HG03064 (cell line): ENCODE measurements at regions not wholly inside any gene's neighbourhood (a gene's known extent, or its start where the extent isn't known, plus 50 kb on each side); places are given as distances from the start of the nearest gene placed in this dataset.

Source experiments
- ATAC-seq: cut with Tn5 transposase; IDR thresholded peaks from one replicate; pipeline ENCODE4 v1.9.1; 2021; ENCODE audit warnings: low read depth; ENCODE audit not compliant: unreplicated experiment

GRCh38 chr2:150168595-150169236 lies 318.8 kb downstream of the RND3 start:
- no peak for ATAC-seq

DNA sequence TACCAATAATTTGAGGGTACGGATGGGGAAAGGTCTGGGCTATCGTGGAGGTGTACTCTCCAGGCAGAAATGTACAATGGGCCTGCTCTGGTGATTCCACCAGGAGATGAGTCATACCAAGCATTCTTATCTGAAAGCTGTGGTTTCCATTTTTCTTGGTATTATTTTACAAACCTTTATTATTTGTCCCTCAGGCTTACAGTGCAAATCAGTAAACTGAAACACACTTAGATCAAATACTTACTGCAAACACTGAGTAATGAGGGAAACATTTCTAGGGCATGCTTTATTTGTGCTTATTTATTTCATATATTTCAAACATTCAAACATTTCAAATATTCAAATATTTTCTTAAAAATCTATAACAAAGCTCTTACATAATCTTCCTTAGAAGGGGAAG lies 319.8 kb downstream of the RND3 start:
- ATAC-seq = peak; percentile 92

DNA sequence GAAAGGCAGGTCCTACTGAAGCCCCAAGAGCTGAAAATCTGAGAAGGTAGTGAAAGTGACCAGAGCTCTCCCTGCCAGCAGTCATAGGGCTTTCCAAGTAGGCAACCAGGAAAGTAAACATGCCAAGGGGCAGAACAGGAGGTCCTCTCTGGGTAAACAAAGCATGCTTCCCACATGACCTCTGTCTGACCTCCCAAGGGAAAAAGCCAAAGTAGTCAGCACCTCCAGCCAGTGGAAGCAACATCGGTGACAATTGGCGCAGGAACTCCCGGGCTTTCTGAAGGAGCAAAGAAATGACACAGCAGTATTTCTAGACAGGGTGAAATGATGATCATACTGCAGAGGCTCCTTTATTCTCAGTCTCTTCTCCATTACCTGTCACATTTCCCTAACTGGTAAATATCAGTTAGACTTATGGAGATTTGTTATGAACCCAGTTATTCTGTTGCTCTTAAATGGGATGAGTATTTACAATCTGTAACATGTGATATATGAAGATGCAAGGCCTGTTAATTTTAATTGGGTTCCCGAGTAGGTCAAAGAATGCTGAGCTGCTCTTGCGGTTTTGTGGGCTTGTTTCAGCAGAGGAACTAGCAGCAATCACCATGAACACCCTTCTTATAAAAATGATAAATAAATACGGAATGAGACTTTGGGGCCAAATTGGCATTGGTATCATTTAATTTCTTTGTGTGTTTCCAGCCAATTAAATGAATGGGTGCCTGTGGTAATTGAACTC lies 321.0 kb downstream of the RND3 start:
- ATAC-seq = no peak

- ATAC-seq = no peak
Observed at GRCh38 chr2:150165988-150166312, 321.5 kb downstream of the RND3 start.

GRCh38 chr2:150165442-150165841 lies 322.0 kb downstream of the RND3 start:
- ATAC-seq = no peak

GRCh38 chr2:150162241-150162942 lies 325.1 kb downstream of the RND3 start:
- ATAC-seq = no peak

GRCh38 chr2:150160058-150160457 lies 327.4 kb downstream of the RND3 start:
- ATAC-seq = no peak

- no peak for ATAC-seq
Observed at GRCh38 chr2:150159300-150159699, 328.2 kb downstream of the RND3 start.

DNA sequence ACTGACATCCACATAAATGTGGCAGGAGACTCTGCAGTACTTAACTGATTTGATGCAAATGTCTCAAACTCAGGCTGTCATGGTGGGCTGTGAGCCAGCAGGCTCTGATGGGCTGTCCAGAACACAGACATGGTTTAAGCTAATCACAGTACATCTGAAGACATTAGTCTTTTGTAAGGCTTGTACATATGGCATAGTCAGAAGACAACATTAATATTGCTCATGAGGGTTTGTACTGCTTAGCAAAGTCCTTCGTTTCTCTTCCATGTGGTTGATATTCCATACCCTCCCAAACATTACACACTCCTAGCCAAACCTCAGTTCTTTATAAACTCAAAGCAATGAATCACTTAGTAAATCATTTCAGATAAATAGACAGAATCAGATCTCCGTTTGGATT lies 330.6 kb downstream of the RND3 start:
- ATAC-seq = no peak

- no peak for ATAC-seq
Observed at GRCh38 chr2:150156415-150156814, 331.1 kb downstream of the RND3 start.

- no peak for ATAC-seq
Observed at GRCh38 chr2:150154308-150154797, 333.1 kb downstream of the RND3 start.

DNA sequence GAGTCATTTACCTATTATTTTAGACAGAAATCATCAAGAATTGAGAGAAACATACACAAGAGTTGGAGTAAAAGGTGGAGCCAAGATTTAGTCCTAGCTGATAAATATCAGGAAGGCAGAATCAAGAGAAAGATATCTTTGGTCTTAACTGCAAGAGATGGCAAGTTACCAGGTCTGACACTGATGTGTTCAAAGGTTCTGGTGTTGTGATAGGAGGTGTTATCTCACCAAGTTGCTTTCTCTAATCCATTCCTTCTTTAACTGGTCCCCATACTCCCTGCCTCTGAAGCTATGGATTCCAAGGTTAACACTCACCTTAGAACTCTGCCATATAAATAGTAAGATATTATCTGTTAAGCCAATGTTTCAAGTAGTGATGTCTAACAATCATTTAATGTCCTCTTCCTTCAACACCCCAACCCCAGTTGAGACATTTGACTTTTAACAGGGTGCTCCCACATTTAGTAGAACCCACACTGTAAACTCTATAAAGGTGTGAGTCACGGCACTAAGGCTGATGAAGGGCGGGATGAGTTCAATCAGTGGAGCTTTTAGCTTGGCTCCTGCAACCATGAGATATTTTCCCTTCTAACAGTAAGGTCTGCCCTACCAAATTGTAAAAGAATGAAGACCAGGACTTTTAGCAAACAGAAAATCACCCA lies 333.7 kb downstream of the RND3 start:
- ATAC-seq = no peak

- no peak for ATAC-seq
Observed at GRCh38 chr2:150152230-150152629, 335.2 kb downstream of the RND3 start.

- no peak for ATAC-seq
Observed at GRCh38 chr2:150150144-150150543, 337.3 kb downstream of the RND3 start.

GRCh38 chr2:150147889-150148683 lies 339.4 kb downstream of the RND3 start:
- no peak for ATAC-seq

DNA sequence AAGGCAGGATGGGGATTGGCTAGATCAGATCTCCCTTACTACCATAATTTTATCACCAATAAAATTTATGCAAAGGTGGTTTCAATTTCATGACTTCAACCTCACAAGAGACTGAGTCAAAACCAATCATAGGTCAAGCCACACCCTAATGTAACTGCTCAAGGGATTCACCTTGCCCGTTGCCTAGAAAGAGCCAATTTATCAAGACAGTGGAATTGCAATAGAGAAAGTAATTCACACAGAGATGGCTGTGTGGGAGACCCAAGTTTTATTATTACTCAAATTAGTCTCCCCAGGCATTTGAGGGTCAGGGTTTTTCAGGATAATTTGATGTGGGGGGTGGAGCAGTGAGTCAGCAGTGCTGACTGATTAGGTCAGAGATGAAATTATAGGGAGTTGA lies 340.6 kb downstream of the RND3 start:
- no peak for ATAC-seq

DNA sequence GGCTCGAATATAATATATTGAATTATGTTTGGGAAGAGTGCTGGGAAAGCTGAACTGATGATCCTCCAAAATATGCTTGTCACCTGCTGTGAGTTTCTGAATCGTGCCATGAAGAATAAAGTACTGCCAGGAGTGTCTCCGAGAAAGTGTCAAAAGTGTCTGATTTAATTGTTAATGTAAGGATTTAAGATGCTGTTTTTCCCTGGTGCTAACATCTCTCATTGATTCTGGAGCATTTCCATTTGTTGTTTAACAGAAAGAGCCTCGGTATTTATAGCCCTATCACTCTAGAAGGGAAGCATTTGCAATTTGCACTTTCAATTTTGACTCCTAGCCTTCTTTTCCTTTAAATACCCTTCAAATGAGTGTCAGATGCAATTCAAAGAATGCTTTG lies 342.2 kb downstream of the RND3 start:
- ATAC-seq = no peak

DNA sequence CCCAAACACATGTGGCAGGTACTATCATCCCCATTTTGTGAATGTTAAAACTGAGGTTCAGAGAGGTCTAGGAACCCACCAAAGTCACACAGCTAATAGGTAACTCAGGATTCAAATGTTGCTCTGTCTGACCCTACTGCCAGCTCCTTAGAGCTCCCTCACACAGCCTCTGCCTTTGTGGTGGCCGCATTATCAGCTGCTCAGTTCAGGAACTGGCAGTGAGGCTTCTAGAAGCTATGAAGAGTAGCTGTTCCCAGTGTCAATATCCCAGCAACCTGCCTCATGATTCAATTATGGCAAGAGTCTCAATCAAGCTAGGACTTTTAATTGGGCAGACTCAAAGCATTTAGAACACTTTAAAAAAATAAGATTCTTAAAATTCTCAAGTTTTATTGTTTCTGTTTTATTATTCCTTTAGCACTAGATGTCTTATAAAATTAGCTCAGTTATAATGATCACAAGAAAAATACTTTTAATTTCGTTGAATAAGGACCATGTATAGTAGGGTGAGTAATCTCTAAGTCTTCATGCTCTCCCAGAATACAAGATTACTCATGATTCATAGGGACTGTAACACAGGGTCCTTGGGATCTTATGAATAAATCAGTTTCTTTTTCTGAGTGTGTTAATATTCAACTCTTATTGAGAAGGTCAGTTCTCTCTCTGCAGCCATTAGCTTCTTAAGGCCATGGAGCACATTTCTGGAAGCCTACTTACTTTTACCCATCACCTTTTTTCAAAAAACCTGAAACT lies 342.7 kb downstream of the RND3 start:
- ATAC-seq = no peak

DNA sequence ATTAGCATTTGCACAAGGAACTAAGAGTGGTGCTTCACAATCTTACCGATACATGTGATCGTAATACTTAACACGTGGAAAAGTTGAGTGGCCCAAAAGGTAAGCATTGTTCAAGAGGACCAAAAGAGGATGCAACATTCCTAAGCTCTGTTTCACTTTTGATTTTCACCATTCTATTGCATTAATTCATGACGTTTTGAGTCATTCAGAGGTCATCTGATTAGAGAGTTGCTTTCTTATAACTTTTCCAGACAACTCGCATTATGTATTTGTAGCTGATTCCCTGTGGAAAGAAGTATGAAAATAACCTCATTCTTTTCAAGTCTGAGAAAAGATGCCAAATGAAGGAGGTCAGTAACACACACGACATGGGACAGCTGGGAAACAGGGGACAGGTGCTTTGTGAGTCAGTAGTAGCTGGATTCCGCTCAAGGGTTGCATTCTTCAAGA lies 344.4 kb downstream of the RND3 start:
- ATAC-seq = no peak

DNA sequence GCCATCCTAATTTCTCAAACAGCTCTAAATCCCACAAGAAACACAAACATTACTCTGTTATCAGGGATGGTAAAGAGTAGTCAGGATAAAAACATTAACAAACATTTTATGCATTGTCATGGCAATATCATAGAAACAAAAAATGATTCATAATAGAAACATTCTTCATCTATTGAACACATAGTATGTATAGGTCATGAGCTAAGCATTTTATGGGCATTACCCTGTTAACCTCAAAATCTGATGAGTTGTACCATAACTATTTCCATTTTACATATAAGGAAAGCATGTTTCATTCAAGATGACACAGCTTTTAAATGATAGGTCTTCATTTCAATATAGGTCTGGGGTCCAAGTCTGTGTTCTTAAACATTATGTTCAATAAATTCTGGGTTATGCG lies 344.9 kb downstream of the RND3 start:
- no peak for ATAC-seq
